Neural progenitor cell (in vitro differentiated cells): ENCODE measurements at regions not wholly inside any gene's neighbourhood (a gene's known extent, or its start where the extent isn't known, plus 50 kb on each side); places are given as distances from the start of the nearest gene placed in this dataset.

Experiments
- DNase-seq: peaks from one replicate; pipeline ENCODE4 v3.0.0-alpha.2; 2016; ENCODE audit warnings: low spot score
- H2AFZ ChIP-seq: fragments of 200-600 bp; sonication (generic); replicated peaks from 2 replicates; pipeline ENCODE4 v1.6.1; 2016; ENCODE audit warnings: antibody characterized with exemption
- H3F3A ChIP-seq: fragments of 200-600 bp; sonication (generic); 2 replicates; pipeline ENCODE4 v1.6.1; 2016; ENCODE audit warnings: antibody characterized with exemption, low read depth
- H3K27ac ChIP-seq: fragments of 200-600 bp; sonication (generic); 2 replicates; pipeline ENCODE4 v1.5.1; 2016; ENCODE audit warnings: mild to moderate bottlenecking
- H3K27me3 ChIP-seq: fragments of 200-600 bp; sonication (generic); 2 replicates; pipeline ENCODE4 v1.6.1; 2016; ENCODE audit warnings: mild to moderate bottlenecking, moderate library complexity
- H3K36me3 ChIP-seq: fragments of 200-600 bp; sonication (generic); 2 replicates; pipeline ENCODE4 v1.5.1; 2016
- H3K4me1 ChIP-seq: fragments of 200-600 bp; sonication (generic); 2 replicates; pipeline ENCODE4 v1.6.1; 2016; ENCODE audit warnings: mixed run types
- H3K4me2 ChIP-seq: fragments of 200-600 bp; sonication (generic); 2 replicates; pipeline ENCODE4 v1.6.1; 2016
- H3K4me3 ChIP-seq: fragments of 200-600 bp; sonication (generic); 2 replicates; pipeline ENCODE4 v1.5.1; 2016
- H3K79me2 ChIP-seq: fragments of 200-600 bp; sonication (generic); 2 replicates; pipeline ENCODE4 v1.6.1; 2016; ENCODE audit warnings: low read depth
- H3K9ac ChIP-seq: fragments of 200-600 bp; sonication (generic); 2 replicates; pipeline ENCODE4 v1.6.1; 2016
- H3K9me3 ChIP-seq: fragments of 200-600 bp; sonication (generic); 2 replicates; pipeline ENCODE4 v1.5.1; 2016; ENCODE audit warnings: low read depth
- H4K20me1 ChIP-seq: fragments of 200-600 bp; sonication (generic); 2 replicates; pipeline ENCODE4 v1.6.1; 2016; ENCODE audit warnings: low read depth
- H3K27ac Mint-ChIP-seq: 3 replicates; pipeline ENCODE4 v1.8.0; 2021; ENCODE audit warnings: mixed read lengths
- H3K27me3 Mint-ChIP-seq: 2 replicates; pipeline ENCODE4 v1.8.0; 2022; ENCODE audit warnings: low read depth, mild to moderate bottlenecking, inconsistent platforms, moderate library complexity, mixed read lengths; ENCODE audit not compliant: insufficient read depth
- H3K36me3 Mint-ChIP-seq: 3 replicates; pipeline ENCODE4 v1.8.0; 2021; ENCODE audit warnings: mixed read lengths
- H3K4me1 Mint-ChIP-seq: 3 replicates; pipeline ENCODE4 v1.8.0; 2021; ENCODE audit warnings: mixed read lengths
- H3K4me3 Mint-ChIP-seq: 3 replicates; pipeline ENCODE4 v1.8.0; 2021; ENCODE audit warnings: mild to moderate bottlenecking, moderate library complexity, mixed read lengths
- H3K9me3 Mint-ChIP-seq: 3 replicates; pipeline ENCODE4 v1.8.0; 2020; ENCODE audit warnings: mixed read lengths
- EZH2 ChIP-seq: fragments of 200-600 bp; sonication (generic); IDR thresholded peaks from 2 replicates; pipeline ENCODE4 v1.6.1; 2017; ENCODE audit warnings: antibody characterized with exemption, mild to moderate bottlenecking, moderate library complexity
- EZH2phosphoT487 ChIP-seq: fragments of 200-600 bp; sonication (generic); IDR thresholded peaks from 2 replicates; pipeline ENCODE4 v1.6.1; 2017; ENCODE audit warnings: antibody characterized with exemption
- TF ChIP-seq, protein P1 (sequence below): fragments of 200-600 bp; sonication (generic); IDR thresholded peaks from 2 replicates; pipeline ENCODE4 v1.5.1; 2017; ENCODE audit warnings: antibody characterized with exemption, mild to moderate bottlenecking

DNA sequence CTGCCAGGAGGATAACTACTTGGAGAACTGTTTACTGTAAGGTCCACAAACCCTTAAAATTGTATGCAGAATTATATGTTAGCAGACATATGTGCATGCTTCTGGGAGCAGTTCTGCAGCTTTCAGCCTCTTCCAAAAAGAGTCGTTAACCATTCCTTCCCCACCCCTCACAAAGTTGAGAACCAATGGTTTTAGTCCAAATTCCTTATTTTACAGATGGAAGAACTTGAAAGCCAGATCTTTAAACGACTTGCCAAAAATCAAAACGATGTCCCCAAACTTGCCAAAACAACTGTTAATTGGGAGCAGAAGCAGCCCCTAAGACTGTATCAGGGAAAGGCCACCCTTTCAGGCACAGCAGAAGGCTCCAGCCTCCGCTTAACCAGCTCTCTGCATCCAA, 266.4 kb upstream of the ANKRD55 start:
- Histone ChIP-seq H3K4me2 (no peak overlapping the region), H3K36me3 (no peaks in the 10 kb centered on the region), H3F3A (no peaks in the 10 kb centered on the region), H3K27ac (no peak overlapping the region), H3K9ac (no peak overlapping the region), H3K4me3 (no peak overlapping the region), H3K79me2 (no peaks in the 10 kb centered on the region), H3K4me1 (no peaks in the 10 kb centered on the region), H3K9me3 (no peaks in the 10 kb centered on the region), H3K27me3 (no peaks in the 10 kb centered on the region), H4K20me1 (no peaks in the 10 kb centered on the region), H2AFZ (no peak overlapping the region)
- H3K4me3 Mint-ChIP-seq, result no peak overlapping the region
- no peak for DNase-seq
- H3K27me3 Mint-ChIP-seq, result no peaks in the 10 kb centered on the region
- TF ChIP-seq EZH2, result no peak
- no peak for TF ChIP-seq EZH2phosphoT487
- TF ChIP-seq, protein P1, sequence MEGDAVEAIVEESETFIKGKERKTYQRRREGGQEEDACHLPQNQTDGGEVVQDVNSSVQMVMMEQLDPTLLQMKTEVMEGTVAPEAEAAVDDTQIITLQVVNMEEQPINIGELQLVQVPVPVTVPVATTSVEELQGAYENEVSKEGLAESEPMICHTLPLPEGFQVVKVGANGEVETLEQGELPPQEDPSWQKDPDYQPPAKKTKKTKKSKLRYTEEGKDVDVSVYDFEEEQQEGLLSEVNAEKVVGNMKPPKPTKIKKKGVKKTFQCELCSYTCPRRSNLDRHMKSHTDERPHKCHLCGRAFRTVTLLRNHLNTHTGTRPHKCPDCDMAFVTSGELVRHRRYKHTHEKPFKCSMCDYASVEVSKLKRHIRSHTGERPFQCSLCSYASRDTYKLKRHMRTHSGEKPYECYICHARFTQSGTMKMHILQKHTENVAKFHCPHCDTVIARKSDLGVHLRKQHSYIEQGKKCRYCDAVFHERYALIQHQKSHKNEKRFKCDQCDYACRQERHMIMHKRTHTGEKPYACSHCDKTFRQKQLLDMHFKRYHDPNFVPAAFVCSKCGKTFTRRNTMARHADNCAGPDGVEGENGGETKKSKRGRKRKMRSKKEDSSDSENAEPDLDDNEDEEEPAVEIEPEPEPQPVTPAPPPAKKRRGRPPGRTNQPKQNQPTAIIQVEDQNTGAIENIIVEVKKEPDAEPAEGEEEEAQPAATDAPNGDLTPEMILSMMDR, result no peak
- peaks cover 2% of the 10 kb centered on the region for H3K9me3 Mint-ChIP-seq
- H3K27ac Mint-ChIP-seq, result no peak overlapping the region
- H3K36me3 Mint-ChIP-seq, result no peaks in the 10 kb centered on the region
- no peaks in the 10 kb centered on the region for H3K4me1 Mint-ChIP-seq

DNA sequence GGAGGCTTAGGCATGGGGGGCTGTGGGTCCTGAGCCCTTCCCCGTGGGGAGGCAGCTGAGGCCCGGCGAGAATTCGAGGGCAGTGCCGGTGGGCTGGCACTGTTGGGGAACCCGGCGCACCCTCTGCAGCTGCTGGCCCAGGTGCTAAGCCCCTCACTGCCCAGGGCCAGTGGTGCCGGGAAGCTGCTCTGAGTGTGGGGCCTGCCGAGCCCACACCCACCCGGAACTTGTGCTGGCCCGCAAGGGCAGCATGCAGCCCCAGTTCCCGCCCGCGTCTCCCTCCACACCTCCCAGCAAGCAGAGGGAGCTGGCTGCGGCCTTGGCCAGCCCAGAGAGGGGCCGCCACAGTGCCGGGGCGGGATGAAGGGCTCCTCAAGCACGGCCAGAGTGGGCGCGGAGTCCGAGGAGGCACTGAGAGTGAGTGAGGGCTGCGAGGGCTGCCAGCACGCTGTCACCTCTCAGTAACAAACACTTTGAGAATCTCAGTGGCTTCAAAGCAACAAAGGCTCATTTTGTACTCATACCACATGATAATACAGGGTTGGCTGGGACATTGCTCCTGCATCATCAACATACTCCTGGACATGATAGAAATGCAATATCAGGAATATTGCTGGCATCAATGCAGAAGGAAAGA, 265.7 kb upstream of the ANKRD55 start:
- Histone ChIP-seq H3K79me2 (no peaks in the 10 kb centered on the region), H3K27me3 (no peaks in the 10 kb centered on the region), H2AFZ (no peak overlapping the region), H3K4me2 (no peak overlapping the region), H3K9ac (no peak overlapping the region), H3K36me3 (no peaks in the 10 kb centered on the region), H4K20me1 (no peaks in the 10 kb centered on the region), H3F3A (no peaks in the 10 kb centered on the region), H3K4me3 (no peak overlapping the region), H3K27ac (no peak overlapping the region), H3K9me3 (no peaks in the 10 kb centered on the region), H3K4me1 (no peaks in the 10 kb centered on the region)
- TF ChIP-seq EZH2, result no peak
- TF ChIP-seq, protein P1, result no peak
- no peak for TF ChIP-seq EZH2phosphoT487
- DNase-seq, result no peak
- no peak overlapping the region for H3K27ac Mint-ChIP-seq
- peaks cover 2% of the 10 kb centered on the region for H3K9me3 Mint-ChIP-seq
- H3K36me3 Mint-ChIP-seq, result no peaks in the 10 kb centered on the region
- no peaks in the 10 kb centered on the region for H3K4me1 Mint-ChIP-seq
- H3K27me3 Mint-ChIP-seq, result peaks cover 2% of the 10 kb centered on the region
- no peak overlapping the region for H3K4me3 Mint-ChIP-seq

DNA sequence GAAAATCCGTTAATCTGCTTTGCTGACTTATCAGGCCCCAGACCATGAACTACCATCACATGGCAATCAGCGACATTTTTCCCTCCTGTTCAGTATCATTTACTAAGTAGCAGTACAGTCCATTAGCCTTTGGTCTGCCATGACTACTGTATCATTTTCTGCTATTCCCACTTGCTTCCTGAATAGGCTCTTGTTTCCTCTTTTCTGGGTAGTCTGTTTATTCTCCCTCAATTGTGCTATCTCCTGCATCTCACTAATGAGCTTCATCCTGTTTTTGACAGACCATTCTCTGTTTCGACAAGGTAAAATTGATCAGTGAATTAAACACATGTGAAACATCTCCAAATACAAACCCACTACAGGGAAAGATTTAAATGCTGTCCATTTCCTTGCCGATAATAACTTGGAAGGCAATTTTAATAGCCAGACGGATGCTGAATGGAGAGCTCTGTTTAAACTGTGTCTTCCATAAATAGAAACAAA, 263.5 kb upstream of the ANKRD55 start:
- Histone ChIP-seq H3K79me2 (no peaks in the 10 kb centered on the region), H3K36me3 (no peaks in the 10 kb centered on the region), H3K9ac (no peak overlapping the region), H3F3A (no peaks in the 10 kb centered on the region), H3K27me3 (no peaks in the 10 kb centered on the region), H4K20me1 (no peaks in the 10 kb centered on the region), H3K9me3 (no peaks in the 10 kb centered on the region), H3K4me2 (no peak overlapping the region), H3K27ac (no peak overlapping the region), H2AFZ (no peak overlapping the region), H3K4me1 (no peaks in the 10 kb centered on the region), H3K4me3 (no peak overlapping the region)
- Mint-ChIP-seq H3K9me3 (no peaks in the 10 kb centered on the region), H3K36me3 (no peaks in the 10 kb centered on the region), H3K4me1 (peaks cover 5% of the 10 kb centered on the region), H3K27me3 (peaks cover 2% of the 10 kb centered on the region), H3K4me3 (no peak overlapping the region), H3K27ac (no peak overlapping the region)
- DNase-seq, result no peak
- TF ChIP-seq, protein P1, result no peak
- TF ChIP-seq EZH2 (no peak), EZH2phosphoT487 (no peak)
